ENCODE measurements at regions not wholly inside any gene's neighbourhood (a gene's known extent, or its start where the extent isn't known, plus 50 kb on each side); places are given as distances from the start of the nearest gene placed in this dataset.

- no peak for TF ChIP-seq POLR2A (IDR thresholded peaks at IDR 0.05)
- TF ChIP-seq CTCF (IDR thresholded peaks at IDR 0.05) = no peak
These were observed 182.4 kb downstream of the MCHR2 start for GRCh38 chr6:99811636-99812035.

Data from suprapubic skin (tissue), 3 donors.